ENCODE measurements at regions not wholly inside any gene's neighbourhood (a gene's known extent, or its start where the extent isn't known, plus 50 kb on each side); places are given as distances from the start of the nearest gene placed in this dataset.
"Not testable (repeated sequence)": the region's sequence is repeated elsewhere in the genome, so short reads cannot be mapped to it uniquely, and the experiment has no call there.

DNA sequence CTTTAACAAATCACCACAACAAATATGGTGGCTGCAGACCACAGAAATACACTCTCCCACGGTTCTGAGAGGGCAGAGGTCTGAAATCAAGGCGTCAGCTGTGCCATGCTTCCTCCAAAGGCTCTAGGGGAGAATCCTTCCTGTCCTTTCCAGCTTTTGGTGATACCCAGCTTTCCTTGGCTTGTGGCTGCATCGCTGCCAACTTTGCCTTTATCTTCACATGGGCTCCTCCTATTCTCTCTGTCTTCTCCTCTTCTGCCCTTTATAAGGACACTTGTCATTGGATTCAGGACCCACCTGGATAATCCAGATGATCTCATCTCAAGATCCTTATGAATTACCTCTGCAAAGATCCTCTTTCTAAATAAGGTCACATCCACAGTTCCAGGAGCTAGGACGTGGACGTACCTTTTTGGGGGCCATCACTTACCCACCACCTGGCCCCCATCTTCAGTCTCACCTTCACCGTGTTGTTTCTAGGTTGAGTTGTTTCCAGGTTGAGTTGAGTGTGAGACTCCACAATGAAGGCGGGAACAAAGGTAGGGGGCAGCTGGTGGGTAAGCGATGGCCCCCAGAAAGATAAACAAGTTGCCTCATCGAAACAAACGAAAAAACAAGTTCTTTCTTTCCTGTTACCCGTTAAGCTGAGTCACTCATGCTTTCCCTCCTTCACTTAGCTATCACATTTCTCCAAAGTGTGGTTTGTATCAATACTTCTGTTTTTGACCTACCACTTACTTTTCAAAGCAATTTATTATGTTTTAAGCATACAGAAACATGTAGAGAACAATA is 68.9 kb upstream of the SLC22A16 start:
- Mint-ChIP-seq H3K27ac (peak overlapping the region; percentile 86), H3K4me1 (peaks cover 9% of the 10 kb centered on the region), H3K27me3 (no peaks in the 10 kb centered on the region), H3K36me3 (ENCODE audit: low read depth) (peaks cover 4% of the 10 kb centered on the region), H3K4me3 (no peak overlapping the region)
- H3K9me3 ChIP-seq (ENCODE audit: control insufficient read depth, low read length, poor library complexity, severe bottlenecking), result no peaks in the 10 kb centered on the region
- no peak for ATAC-seq
- DNase-seq, result no peak

GRCh38 chr6:110544472-110544871 is 68.1 kb upstream of the SLC22A16 start:
- Mint-ChIP-seq H3K27ac (peak overlapping the region; percentile 86), H3K36me3 (ENCODE audit: low read depth) (peaks cover 4% of the 10 kb centered on the region), H3K27me3 (no peaks in the 10 kb centered on the region), H3K4me3 (peak overlapping the region; percentile 84), H3K4me1 (peaks cover 9% of the 10 kb centered on the region)
- DNase-seq, result no peak
- no peaks in the 10 kb centered on the region for H3K9me3 ChIP-seq (ENCODE audit: control insufficient read depth, low read length, poor library complexity, severe bottlenecking)
- no peak for ATAC-seq

DNA sequence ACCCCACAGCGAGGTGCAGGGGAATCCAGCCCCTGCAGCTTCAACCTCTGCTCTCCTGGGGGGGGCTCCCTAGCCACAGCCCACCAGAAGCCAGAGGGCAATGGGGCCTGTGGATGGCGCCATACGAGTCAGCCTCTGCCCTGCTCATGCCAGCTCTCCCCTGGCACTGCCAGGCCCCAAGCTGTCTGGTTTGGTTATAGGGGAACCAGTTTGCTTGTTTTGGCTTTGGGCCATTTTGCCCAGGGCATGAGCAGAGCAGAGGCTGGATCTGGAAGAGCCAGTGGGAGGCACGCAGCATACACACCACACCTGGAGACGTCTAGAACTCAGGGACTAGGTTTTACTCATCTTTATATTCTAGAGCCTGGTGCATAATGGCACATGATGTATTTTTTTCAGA is 66.7 kb upstream of the SLC22A16 start:
- H3K4me3 Mint-ChIP-seq, result no peak overlapping the region
- no peak overlapping the region for H3K27ac Mint-ChIP-seq
- peaks cover 4% of the 10 kb centered on the region for H3K36me3 Mint-ChIP-seq (ENCODE audit: low read depth)
- no peaks in the 10 kb centered on the region for H3K27me3 Mint-ChIP-seq
- no peaks in the 10 kb centered on the region for H3K9me3 ChIP-seq (ENCODE audit: control insufficient read depth, low read length, poor library complexity, severe bottlenecking)
- no peak for DNase-seq
- ATAC-seq, result no peak
- peaks cover 9% of the 10 kb centered on the region for H3K4me1 Mint-ChIP-seq

- H3K4me3 Mint-ChIP-seq, result no peak overlapping the region
- H3K9me3 ChIP-seq (ENCODE audit: control insufficient read depth, low read length, poor library complexity, severe bottlenecking), result no peaks in the 10 kb centered on the region
- ATAC-seq (no peak), DNase-seq (no peak)
- H3K27me3 Mint-ChIP-seq, result no peaks in the 10 kb centered on the region
- H3K27ac Mint-ChIP-seq, result no peak overlapping the region
- peaks cover 4% of the 10 kb centered on the region for H3K36me3 Mint-ChIP-seq (ENCODE audit: low read depth)
- peaks cover 13% of the 10 kb centered on the region for H3K4me1 Mint-ChIP-seq
These were observed 66.1 kb upstream of the SLC22A16 start for GRCh38 chr6:110542311-110543024.

- H3K27me3 Mint-ChIP-seq, result no peaks in the 10 kb centered on the region
These were observed 65.4 kb upstream of the SLC22A16 start for GRCh38 chr6:110541701-110542309.

DNA sequence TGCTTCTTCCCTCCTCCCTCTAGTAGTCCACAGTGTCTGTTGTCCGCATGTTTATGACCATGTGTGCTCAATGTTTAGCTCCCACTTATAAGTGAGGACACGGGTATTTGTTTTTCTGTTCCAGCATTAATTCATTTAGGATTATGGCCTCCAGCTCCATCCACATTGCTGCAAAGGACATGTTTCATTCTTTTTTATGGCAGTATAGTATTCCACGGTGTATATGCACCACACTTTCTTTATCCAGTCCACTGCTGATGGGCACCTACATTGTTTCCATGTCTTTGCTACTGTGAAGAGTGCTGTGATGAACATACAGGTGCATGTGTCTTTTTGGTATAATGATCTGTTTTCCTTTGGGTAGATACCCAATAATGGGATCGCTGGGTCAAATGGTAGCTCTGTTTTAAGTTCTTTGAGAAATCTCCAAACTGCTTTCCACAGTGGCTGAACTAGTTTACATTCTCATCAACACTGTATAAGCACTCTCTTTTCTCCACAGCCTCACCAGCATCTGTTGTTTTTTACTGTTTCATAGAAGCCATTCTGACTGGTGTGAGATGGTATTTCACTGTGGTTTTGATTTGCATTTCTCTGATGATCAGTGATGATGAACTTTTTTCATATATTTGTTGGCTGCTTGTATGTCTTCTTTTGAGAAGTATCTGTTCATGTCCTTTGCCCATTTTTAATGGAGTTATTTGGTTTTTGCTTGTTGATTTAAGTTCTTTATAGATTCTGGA is 63.0 kb upstream of the SLC22A16 start:
- not testable (repeated sequence) for H3K36me3 Mint-ChIP-seq (ENCODE audit: low read depth); H3K27me3 Mint-ChIP-seq; H3K4me3 Mint-ChIP-seq; H3K9me3 ChIP-seq (ENCODE audit: control insufficient read depth, low read length, poor library complexity, severe bottlenecking); H3K27ac Mint-ChIP-seq; ATAC-seq; DNase-seq
- H3K4me1 Mint-ChIP-seq, result peaks cover 26% of the 10 kb centered on the region

More at GRCh38 chr6:110541701-110542309, 65.4 kb upstream of the SLC22A16 start:
- DNase-seq, result no peak
- peaks cover 4% of the 10 kb centered on the region for H3K36me3 Mint-ChIP-seq (ENCODE audit: low read depth)
- H3K4me1 Mint-ChIP-seq, result peaks cover 17% of the 10 kb centered on the region
- no peaks in the 10 kb centered on the region for H3K9me3 ChIP-seq (ENCODE audit: control insufficient read depth, low read length, poor library complexity, severe bottlenecking)
- no peak for ATAC-seq
- H3K27ac Mint-ChIP-seq, result no peak overlapping the region
- no peak overlapping the region for H3K4me3 Mint-ChIP-seq

GRCh38 chr6:110538416-110539160 is 62.2 kb upstream of the SLC22A16 start:
- no peaks in the 10 kb centered on the region for H3K9me3 ChIP-seq (ENCODE audit: control insufficient read depth, low read length, poor library complexity, severe bottlenecking)
- Mint-ChIP-seq H3K27ac (peak overlapping the region; percentile 51), H3K36me3 (ENCODE audit: low read depth) (peaks cover 3% of the 10 kb centered on the region), H3K4me3 (no peak overlapping the region), H3K27me3 (no peaks in the 10 kb centered on the region), H3K4me1 (peaks cover 24% of the 10 kb centered on the region)
- ATAC-seq (no peak), DNase-seq (no peak)

GRCh38 chr6:110537208-110538123 is 61.1 kb upstream of the SLC22A16 start:
- Mint-ChIP-seq H3K27me3 (no peaks in the 10 kb centered on the region), H3K4me3 (no peak overlapping the region), H3K36me3 (ENCODE audit: low read depth) (no peaks in the 10 kb centered on the region), H3K4me1 (peaks cover 25% of the 10 kb centered on the region), H3K27ac (peak overlapping the region; percentile 51)
- H3K9me3 ChIP-seq (ENCODE audit: control insufficient read depth, low read length, poor library complexity, severe bottlenecking), result no peaks in the 10 kb centered on the region
- DNase-seq (no peak), ATAC-seq (no peak)

DNA sequence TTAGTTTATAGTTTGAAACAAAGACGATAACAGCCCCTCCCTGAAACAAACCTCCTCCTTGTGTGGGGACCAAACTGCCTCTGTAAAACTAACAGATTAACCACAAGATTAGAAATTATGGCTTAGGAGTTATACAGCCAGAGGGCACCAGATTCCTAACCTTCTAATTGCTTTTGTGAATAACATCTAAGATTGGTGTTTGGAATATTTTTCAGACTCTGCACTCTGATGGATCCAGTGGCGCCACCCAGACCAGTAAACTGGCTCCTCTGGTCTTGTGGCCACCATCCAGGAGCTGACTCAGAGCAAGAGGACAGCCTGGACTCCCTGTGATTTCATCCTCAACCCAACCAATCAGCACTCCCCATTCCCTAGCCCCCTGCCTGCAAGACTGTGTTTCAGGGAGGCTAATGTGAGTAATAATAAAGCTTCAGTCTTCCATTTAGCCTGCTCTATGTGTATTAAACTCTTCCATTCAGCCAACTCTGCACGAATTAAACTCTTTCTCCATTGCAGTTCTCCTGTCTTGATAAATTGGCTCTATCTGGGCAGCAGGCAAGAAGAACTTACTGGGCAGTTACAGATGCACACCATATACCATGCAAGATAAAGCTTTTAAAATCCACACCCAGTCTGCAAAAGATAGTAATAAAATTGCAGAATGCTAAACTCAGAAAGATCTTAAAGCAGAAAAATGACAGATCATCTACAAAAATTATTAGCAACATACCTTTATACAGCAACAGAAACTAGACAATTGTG is 58.5 kb upstream of the SLC22A16 start:
- H3K4me3 Mint-ChIP-seq, result no peak overlapping the region
- H3K27ac Mint-ChIP-seq, result no peak overlapping the region
- H3K36me3 Mint-ChIP-seq (ENCODE audit: low read depth), result no peaks in the 10 kb centered on the region
- DNase-seq (no peak), ATAC-seq (no peak)
- no peaks in the 10 kb centered on the region for H3K27me3 Mint-ChIP-seq
- H3K4me1 Mint-ChIP-seq, result peaks cover 28% of the 10 kb centered on the region
- H3K9me3 ChIP-seq (ENCODE audit: control insufficient read depth, low read length, poor library complexity, severe bottlenecking), result no peaks in the 10 kb centered on the region

- Mint-ChIP-seq H3K4me1 (peaks cover 26% of the 10 kb centered on the region), H3K36me3 (ENCODE audit: low read depth) (no peaks in the 10 kb centered on the region), H3K27me3 (peaks cover 5% of the 10 kb centered on the region), H3K4me3 (no peak overlapping the region), H3K27ac (no peak overlapping the region)
- H3K9me3 ChIP-seq (ENCODE audit: control insufficient read depth, low read length, poor library complexity, severe bottlenecking), result no peaks in the 10 kb centered on the region
- ATAC-seq (no peak), DNase-seq (no peak)
These were observed 56.0 kb upstream of the SLC22A16 start for GRCh38 chr6:110532431-110532830.

GRCh38 chr6:110530671-110531070 is 54.3 kb upstream of the SLC22A16 start:
- ATAC-seq, result no peak

More at GRCh38 chr6:110530671-110531070, 54.3 kb upstream of the SLC22A16 start:
- Mint-ChIP-seq H3K4me3 (no peak overlapping the region), H3K4me1 (peaks cover 12% of the 10 kb centered on the region), H3K27me3 (peaks cover 5% of the 10 kb centered on the region), H3K27ac (no peak overlapping the region), H3K36me3 (ENCODE audit: low read depth) (no peaks in the 10 kb centered on the region)
- DNase-seq, result no peak
- no peaks in the 10 kb centered on the region for H3K9me3 ChIP-seq (ENCODE audit: control insufficient read depth, low read length, poor library complexity, severe bottlenecking)

Data from T-helper 17 cell (primary cell).